GM23248 (cell line): ENCODE measurements at regions not wholly inside any gene's neighbourhood (a gene's known extent, or its start where the extent isn't known, plus 50 kb on each side); places are given as distances from the start of the nearest gene placed in this dataset.

Experiments
- EZH2 ChIP-seq: fragments of 200-600 bp; sonication (generic); IDR thresholded peaks from 2 replicates; pipeline ENCODE4 v1.6.1; 2018; ENCODE audit warnings: antibody characterized with exemption, mild to moderate bottlenecking; ENCODE audit not compliant: insufficient read depth, poor library complexity, severe bottlenecking
- EZH2phosphoT487 ChIP-seq: fragments of 200-600 bp; sonication (generic); IDR thresholded peaks from 2 replicates; pipeline ENCODE4 v1.6.1; 2018; ENCODE audit warnings: antibody characterized with exemption, moderate library complexity, mild to moderate bottlenecking, low read depth; ENCODE audit not compliant: insufficient read depth

DNA sequence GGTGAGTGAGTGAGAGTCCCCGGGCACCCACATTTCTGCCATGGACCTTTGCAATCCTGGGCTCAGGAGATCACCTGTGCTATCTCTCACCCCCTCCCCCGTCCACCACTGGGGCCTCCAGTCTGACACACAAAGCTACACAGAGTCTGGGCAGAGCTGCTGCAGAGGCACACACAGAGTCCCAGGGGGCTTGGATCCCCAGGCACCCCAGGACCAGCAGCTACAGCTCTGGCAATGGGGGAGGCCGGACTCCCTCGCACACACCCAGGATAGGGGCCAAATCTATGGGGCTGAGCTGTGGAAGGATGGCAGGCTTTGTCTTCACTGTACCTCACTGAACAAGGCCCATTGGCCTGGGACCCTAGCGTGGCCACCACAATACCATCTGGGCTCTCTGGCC is 328.8 kb downstream of the MAN2A1 start:
- TF ChIP-seq EZH2 (no peak), EZH2phosphoT487 (no peak)
